ENCODE measurements at regions not wholly inside any gene's neighbourhood (a gene's known extent, or its start where the extent isn't known, plus 50 kb on each side); places are given as distances from the start of the nearest gene placed in this dataset.

GRCh38 chr2:38155015-38155414 is 79.1 kb upstream of the CYP1B1 start:
- TF ChIP-seq CTCF (conservative IDR thresholded peaks at IDR 0.05): no peak
- peak overlapping the region; percentile 95 for H3K27ac ChIP-seq

- TF ChIP-seq CTCF (conservative IDR thresholded peaks at IDR 0.05): no peak
- peak overlapping the region; percentile 95 for H3K27ac ChIP-seq
Measured at GRCh38 chr2:38154395-38154794, 78.4 kb upstream of the CYP1B1 start.

- TF ChIP-seq CTCF (conservative IDR thresholded peaks at IDR 0.05): no peak
- peak overlapping the region; percentile 95 for H3K27ac ChIP-seq
Measured at GRCh38 chr2:38153476-38154135, 77.7 kb upstream of the CYP1B1 start.

- H3K27ac ChIP-seq: peak overlapping the region; percentile 95
- TF ChIP-seq CTCF (conservative IDR thresholded peaks at IDR 0.05): no peak
Measured at GRCh38 chr2:38152913-38153312, 77.0 kb upstream of the CYP1B1 start.

GRCh38 chr2:38152035-38152434 is 76.1 kb upstream of the CYP1B1 start:
- peak overlapping the region; percentile 95 for H3K27ac ChIP-seq
- TF ChIP-seq CTCF (conservative IDR thresholded peaks at IDR 0.05): no peak

- no peak for TF ChIP-seq CTCF (conservative IDR thresholded peaks at IDR 0.05)
Measured at GRCh38 chr2:38149531-38149930, 73.6 kb upstream of the CYP1B1 start.

GRCh38 chr2:38148501-38148900 is 72.5 kb upstream of the CYP1B1 start:
- peak overlapping the region; percentile 54 for H3K27ac ChIP-seq
- no peak for TF ChIP-seq CTCF (conservative IDR thresholded peaks at IDR 0.05)

More at GRCh38 chr2:38149531-38149930, 73.6 kb upstream of the CYP1B1 start:
- H3K27ac ChIP-seq: no peak overlapping the region; the same call in 1 of the 2 replicates

All from VCaP (cell line).